Stimulated activated CD4-positive, alpha-beta T cell treated with anti-CD3 and anti-CD28 coated beads, Interleukin-1b, Interleukin-23, amount 100 ng/mL, for 24 hours (primary cell): ENCODE measurements at regions not wholly inside any gene's neighbourhood (a gene's known extent, or its start where the extent isn't known, plus 50 kb on each side); places are given as distances from the start of the nearest gene placed in this dataset.
A peak's percentile ranks its signal among the peaks of the same experiment; 100 is the strongest.

Experiments used
- DNase-seq, 4 experiments: peaks; one replicate each; pipeline ENCODE4 v3.0.0-alpha.2; 2020; ENCODE audit warnings: low read depth in 4 of 4, low spot score in 1 of 4

- DNase-seq: no peak
These were observed 83.0 kb upstream of the PIWIL1 start for GRCh38 chr12:130254461-130255276.

- DNase-seq: no peak
These were observed 78.8 kb upstream of the PIWIL1 start for GRCh38 chr12:130258863-130259262.

GRCh38 chr12:130263025-130263424 lies 74.7 kb upstream of the PIWIL1 start:
- no peak for DNase-seq

GRCh38 chr12:130263996-130264395 lies 73.7 kb upstream of the PIWIL1 start:
- no peak for DNase-seq

- DNase-seq: no peak
These were observed 70.9 kb upstream of the PIWIL1 start for GRCh38 chr12:130266751-130267150.

GRCh38 chr12:130280231-130280630 lies 57.5 kb upstream of the PIWIL1 start:
- no peak for DNase-seq

GRCh38 chr12:130280742-130281141 lies 56.9 kb upstream of the PIWIL1 start:
- DNase-seq: no peak

- peak in 3 of 4 experiments; percentile 12 to 20 (median 15) for DNase-seq
These were observed 56.4 kb upstream of the PIWIL1 start for GRCh38 chr12:130281153-130281799.

- DNase-seq: no peak
These were observed 51.6 kb upstream of the PIWIL1 start for GRCh38 chr12:130286041-130286440.

- no peak for DNase-seq
These were observed 50.8 kb upstream of the PIWIL1 start for GRCh38 chr12:130286741-130287440.
